HUDEP-2 (cell line): ENCODE measurements at regions not wholly inside any gene's neighbourhood (a gene's known extent, or its start where the extent isn't known, plus 50 kb on each side); places are given as distances from the start of the nearest gene placed in this dataset.

Experiments used
- DNase-seq, 76 experiments: peaks; one replicate each; lab custom pipeline; 2025; ENCODE audit not compliant: unreplicated experiment in 76 of 76; lab: John Stamatoyannopoulos, UW

GRCh38 chr5:3811116-3811515 is 215.5 kb downstream of the IRX1 start:
- DNase-seq, result no peak

GRCh38 chr5:3818624-3819023 is 223.0 kb downstream of the IRX1 start:
- DNase-seq, result no peak

- DNase-seq, result no peak
Measured at GRCh38 chr5:3825531-3826451, 230.2 kb downstream of the IRX1 start.

- DNase-seq, result peak in 13 of 76 experiments; percentile 5 to 76 (median 53)
Measured at GRCh38 chr5:3827624-3828023, 232.0 kb downstream of the IRX1 start.

DNA sequence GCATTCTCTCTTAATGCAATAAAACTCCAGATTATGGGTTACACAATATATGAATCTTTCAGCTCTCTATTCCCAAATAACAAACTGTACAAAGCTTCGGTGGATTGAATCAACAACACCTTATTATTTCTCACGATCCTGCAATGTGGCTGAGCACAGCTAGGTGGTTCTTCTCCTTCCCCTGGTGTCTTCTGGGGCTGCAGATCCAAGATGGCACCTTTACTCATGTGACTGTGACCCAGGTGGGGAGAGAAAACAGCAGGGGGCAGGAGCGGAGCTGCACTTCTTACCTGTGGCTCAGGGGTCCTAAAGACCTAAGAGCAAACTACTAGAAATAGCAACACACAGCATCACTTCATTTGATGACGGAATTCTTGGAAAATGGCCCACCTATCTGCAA is 233.1 kb downstream of the IRX1 start:
- no peak for DNase-seq

DNA sequence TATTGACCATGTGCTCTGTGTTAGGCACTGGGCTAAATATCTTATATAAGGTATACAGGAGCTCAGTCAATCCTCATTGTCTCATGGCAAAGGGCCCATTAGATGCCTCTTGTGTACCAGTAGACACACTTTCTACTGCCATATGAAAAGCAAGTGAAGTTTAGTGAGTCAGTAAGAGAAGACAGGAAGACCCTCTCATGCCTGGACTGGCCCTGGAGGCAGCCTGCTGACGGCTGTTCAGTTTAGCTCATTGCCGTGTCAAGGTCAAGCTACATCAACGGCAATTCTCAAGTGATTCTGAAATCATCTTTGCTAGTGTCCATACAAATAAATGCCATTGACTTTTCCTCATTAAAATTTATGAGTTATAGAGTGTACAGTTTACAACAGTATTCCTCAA is 237.9 kb downstream of the IRX1 start:
- no peak for DNase-seq

DNA sequence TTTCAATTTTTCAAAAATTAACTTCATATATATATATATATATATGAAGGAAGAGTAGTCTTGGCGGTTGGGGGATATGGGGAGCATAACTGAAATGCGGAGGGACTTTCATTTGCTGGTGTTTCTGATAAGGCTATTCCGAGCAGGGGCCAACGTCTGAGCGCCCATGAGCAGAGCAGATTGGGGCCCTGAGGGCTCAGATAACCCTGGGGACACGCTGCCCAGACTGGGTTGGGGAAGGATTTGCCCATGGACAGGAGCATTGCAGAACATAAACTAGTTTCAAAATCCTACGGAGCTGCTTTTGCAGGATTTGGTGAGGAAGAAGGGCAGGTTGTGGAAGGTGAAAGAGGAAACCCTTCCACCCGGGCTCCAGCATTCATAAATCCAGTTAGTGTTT is 240.2 kb downstream of the IRX1 start:
- peak in 13 of 76 experiments; percentile 1 to 74 (median 59) for DNase-seq

DNA sequence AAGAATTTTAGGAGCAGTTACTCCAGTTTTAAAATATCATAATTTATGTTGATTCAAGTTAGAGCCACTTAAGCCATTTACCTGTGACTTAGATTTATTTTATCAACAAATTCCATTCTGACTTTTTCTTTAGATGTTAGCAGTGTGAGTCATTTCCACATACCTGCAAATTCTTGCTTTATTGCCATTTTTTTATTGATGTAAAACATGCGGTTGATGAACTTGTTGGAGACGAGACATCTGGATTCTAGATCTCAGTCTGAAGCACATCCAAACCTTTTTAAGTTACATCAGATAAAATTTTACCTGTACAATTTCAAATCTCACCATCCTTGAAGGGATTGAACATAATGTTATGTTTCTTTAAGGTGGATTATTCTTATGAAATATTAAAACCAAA is 240.9 kb downstream of the IRX1 start:
- DNase-seq, result no peak

GRCh38 chr5:3837506-3837905 is 241.9 kb downstream of the IRX1 start:
- DNase-seq, result peak in 10 of 76 experiments; percentile 31 to 73 (median 52)

DNA sequence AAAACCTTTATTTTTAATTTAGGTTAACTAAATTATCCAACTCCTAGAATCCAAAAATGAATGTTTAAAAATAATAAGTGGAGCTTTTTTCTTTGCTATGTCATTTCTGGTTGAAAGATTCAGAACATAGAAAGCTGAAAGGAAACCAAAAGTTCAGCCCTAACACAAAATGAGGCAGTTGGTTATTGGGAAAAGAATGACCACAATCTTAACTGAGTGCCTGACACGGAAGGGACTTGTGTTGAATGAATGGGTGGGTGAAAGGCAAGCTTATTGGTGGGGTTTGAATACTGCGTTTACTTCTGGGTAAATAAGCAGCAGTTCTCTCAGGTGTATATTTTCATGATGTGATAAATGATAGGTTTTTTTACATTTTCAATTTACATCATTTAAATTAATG is 243.5 kb downstream of the IRX1 start:
- no peak for DNase-seq

- no peak for DNase-seq
Measured at GRCh38 chr5:3842591-3842990, 247.0 kb downstream of the IRX1 start.

- no peak for DNase-seq
Measured at GRCh38 chr5:3843706-3844105, 248.1 kb downstream of the IRX1 start.

DNA sequence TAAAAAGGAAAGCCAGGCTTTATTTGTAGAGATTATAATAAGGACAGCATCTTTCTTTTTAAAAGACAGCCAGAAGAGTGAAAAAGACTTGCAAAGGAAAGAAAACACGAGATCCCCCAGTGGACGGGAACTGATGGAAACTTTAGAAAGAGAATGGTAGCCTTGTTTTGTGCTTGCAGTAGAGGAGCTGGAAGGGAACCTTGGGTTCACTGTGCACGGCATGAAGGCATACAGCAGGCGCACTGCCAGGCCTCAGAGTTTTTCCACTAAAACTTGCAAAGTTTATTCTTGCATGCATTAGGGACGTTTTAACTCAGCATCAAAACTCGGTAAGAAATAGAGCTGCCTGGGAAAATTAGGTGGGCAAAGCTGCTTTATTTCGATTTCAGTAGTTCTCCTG is 248.6 kb downstream of the IRX1 start:
- DNase-seq, result no peak

GRCh38 chr5:3845230-3845629 is 249.6 kb downstream of the IRX1 start:
- DNase-seq, result no peak

DNA sequence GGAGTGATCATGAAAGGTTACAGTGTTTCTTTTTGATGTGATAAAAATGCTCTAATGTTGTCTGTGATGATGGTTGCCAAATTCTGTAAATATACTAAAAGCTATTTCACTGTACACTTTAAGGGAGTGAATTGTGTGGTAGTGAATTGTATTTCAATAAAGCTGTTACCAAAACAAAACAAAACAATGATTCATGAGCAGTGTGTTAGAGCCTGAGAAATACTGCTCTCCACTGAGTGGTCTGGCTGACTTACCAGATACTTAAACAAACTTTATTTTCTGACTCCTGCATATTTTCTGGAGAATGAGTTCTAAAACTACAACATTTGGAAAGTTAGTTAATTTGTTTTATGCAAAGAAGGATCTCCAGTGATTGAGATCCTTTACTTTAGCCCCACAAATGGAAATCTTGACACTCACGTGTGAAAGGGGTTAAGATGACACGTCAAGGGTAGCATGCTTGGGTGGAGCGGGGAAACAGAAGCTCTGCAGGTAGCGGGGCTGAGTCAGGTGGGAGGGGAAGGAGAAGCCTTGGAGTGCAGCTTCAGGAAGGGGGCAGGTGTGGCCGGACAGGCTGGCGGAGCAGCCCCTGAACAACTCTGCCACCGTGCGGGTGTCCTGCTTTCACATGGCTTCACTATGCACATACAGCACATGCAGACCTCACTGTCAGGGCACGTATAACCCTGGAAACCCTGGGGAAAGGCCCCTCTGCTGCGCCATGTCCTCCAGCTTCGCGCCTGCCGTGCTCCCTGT is 256.7 kb downstream of the IRX1 start:
- no peak for DNase-seq

DNA sequence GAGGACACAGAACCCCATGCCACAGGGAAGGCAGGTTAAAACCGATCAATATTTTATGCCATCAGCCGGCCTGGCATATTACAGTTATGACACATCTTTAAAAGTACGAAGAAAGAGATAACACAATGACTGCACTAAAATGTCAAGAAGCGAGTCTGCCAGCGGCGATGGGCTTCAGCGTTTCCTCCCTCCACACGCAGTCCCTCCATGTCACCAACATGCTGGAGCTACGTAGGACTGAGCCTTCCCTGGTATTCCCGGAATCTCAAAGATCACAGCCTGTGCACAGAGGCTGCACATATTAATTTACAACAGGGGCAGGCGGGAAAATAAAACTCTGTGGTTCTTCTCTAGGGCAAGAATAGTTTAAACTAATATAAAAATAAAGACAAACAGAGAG is 257.7 kb downstream of the IRX1 start:
- DNase-seq, result no peak

- no peak for DNase-seq
Measured at GRCh38 chr5:3854188-3854821, 258.7 kb downstream of the IRX1 start.

GRCh38 chr5:3856036-3856435 is 260.4 kb downstream of the IRX1 start:
- DNase-seq, result no peak

DNA sequence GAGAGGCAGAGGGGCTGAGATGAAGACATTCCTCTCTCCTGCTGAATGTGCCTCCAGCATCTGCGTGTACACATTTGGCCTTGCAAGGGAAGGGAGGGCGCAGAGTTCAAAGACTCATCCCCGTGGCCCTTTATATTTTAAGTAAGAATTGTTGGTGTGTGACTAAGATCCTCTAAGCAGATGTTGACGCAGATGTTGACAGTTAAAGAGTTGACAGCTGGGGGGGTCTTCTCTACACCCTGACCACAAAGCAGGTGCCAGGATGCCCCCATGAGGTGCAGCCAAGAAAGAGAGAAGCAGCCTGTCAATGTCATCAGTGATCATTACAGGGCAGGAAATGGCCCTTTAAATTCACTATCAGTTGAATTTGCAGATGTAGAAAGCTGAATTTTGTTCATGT is 262.9 kb downstream of the IRX1 start:
- no peak for DNase-seq

DNA sequence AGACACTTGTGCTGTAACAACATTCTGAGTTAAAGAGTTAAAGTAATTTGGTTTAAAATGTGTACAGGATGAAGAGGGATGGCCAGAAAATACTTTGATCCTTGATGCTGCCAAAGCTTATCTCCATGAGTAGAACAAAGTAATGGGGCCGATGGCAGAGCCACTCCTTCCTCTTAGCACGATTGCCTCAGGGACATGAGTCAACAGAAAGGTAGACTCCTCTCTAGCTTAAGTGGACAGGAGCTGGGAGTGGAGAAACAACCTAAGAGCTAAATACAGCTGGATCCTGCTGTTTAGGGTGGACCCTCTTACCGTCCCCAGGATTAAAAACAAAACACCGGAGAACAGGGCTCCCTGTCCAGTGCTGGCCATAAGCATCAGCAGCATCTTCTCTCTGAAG is 267.3 kb downstream of the IRX1 start:
- DNase-seq, result no peak

DNA sequence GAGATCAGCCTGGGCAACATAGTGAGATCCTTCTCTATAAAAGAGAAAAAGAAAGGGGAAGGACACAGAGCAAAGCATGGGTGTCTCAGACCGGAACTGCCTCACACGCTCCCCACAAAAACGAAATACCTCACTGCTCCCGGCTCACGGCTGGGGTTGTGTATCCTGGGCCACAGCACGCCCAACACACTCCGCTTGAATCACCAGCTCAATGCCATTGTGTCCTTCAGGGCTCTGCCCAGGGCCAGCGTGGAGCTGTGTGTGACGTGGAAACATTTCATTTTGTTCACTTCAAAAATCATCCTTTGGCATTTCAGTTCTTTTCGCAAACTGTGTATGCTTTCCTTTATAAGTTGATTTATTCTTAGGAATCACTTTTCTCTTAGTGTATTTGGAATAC is 279.5 kb downstream of the IRX1 start:
- no peak for DNase-seq
